Stomach (tissue), 4 donors: ENCODE measurements at regions not wholly inside any gene's neighbourhood (a gene's known extent, or its start where the extent isn't known, plus 50 kb on each side); places are given as distances from the start of the nearest gene placed in this dataset.

ENCODE experiments used
- EP300 ChIP-seq: sonication (generic); formaldehyde crosslinking; IDR thresholded peaks from one replicate; pipeline ENCODE4 v1.6.1; 2017; ENCODE audit warnings: antibody characterized with exemption
- POLR2AphosphoS5 ChIP-seq, 3 donors: sonication (generic); formaldehyde crosslinking; IDR thresholded peaks; one replicate each; pipeline ENCODE4 v1.6.1; 2016; ENCODE audit warnings: antibody characterized with exemption in 3 of 3
- TF ChIP-seq, protein P1 (sequence below), 7 experiments: fragments of 450-650 bp in 4 of 7; fragments of 200-600 bp in 3 of 7; sonication (generic) in 3 of 7; IDR thresholded peaks; one replicate each; pipeline ENCODE4 v1.5.1; 2016 to 2019; ENCODE audit warnings: antibody characterized with exemption in 7 of 7, control low read depth in 2 of 7, mild to moderate bottlenecking in 1 of 7

DNA sequence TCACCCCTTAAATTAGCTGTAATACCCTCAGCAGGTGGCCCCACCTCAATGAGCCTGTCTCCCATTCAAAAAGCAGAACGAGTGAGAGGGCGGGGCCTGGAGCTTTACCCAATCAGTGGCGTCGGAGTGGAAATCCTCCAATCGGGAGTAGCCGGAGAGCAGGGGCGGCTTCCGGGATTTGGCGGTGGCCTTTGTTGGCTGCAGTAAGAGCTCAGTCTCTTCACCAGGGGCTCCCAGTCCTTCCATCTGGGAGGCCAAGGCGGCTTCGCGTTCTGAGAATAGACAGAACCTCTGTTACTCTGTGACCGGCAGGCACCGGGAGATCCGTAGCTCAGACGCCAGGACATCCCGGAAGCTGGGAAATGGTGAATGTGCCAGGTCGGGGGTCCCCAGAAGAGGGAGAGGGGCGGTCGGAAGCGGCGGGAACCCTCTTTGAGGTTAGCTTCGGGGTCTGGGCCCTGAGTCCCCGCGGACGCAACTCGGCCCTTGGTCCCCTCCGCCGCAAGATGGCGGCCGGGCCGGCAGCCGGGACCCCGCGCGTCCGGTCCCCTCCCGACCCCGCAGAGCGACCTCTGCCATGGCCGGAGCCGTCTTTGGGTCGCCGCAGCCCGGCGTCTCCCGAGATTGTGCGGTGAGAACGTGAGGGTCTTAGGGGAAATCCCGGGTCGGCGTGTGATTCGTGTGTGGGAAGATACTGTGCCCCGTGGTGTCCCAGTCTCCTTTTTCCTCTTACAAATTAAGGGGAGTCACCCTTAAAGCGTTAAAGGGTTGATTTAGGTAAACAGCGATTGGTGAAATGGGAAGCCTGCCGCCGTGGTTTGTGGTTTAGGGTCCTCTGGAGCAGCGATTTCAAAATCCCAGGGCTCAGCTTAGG lies 160.3 kb upstream of the ZNF267 start:
- TF ChIP-seq, protein P1, sequence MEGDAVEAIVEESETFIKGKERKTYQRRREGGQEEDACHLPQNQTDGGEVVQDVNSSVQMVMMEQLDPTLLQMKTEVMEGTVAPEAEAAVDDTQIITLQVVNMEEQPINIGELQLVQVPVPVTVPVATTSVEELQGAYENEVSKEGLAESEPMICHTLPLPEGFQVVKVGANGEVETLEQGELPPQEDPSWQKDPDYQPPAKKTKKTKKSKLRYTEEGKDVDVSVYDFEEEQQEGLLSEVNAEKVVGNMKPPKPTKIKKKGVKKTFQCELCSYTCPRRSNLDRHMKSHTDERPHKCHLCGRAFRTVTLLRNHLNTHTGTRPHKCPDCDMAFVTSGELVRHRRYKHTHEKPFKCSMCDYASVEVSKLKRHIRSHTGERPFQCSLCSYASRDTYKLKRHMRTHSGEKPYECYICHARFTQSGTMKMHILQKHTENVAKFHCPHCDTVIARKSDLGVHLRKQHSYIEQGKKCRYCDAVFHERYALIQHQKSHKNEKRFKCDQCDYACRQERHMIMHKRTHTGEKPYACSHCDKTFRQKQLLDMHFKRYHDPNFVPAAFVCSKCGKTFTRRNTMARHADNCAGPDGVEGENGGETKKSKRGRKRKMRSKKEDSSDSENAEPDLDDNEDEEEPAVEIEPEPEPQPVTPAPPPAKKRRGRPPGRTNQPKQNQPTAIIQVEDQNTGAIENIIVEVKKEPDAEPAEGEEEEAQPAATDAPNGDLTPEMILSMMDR (IDR thresholded peaks at IDR 0.05): no peak
- TF ChIP-seq EP300: no peak
- TF ChIP-seq POLR2AphosphoS5 (IDR thresholded peaks at IDR 0.05): peak; percentile 53 to 95 (median 87)
